Cardiac septum (tissue), 1 donor: ENCODE measurements at regions not wholly inside any gene's neighbourhood (a gene's known extent, or its start where the extent isn't known, plus 50 kb on each side); places are given as distances from the start of the nearest gene placed in this dataset.
"Not testable (repeated sequence)": the region's sequence is repeated elsewhere in the genome, so short reads cannot be mapped to it uniquely, and the experiment has no call there.

Source experiments
- DNase-seq: peaks from one replicate; pipeline ENCODE4 v3.0.0-alpha.2; 2020; ENCODE audit warnings: low spot score
- intact Hi-C: fragments of 100-400 bp; cut with DNase I; formaldehyde crosslinking; loops from one replicate; pipeline ENCODE4 v1.14.0; 2022
- donor health status: DM: no; HTN: no; CAD: no.

GRCh38 chr7:79529881-79530235, 76.4 kb upstream of the MAGI2 start:
- intact Hi-C loops, result no loop called here
- no peak for DNase-seq

- intact Hi-C loops, result no loop called here
Measured at GRCh38 chr7:79529214-79529880, 75.9 kb upstream of the MAGI2 start.

GRCh38 chr7:79528421-79528820, 75.0 kb upstream of the MAGI2 start:
- intact Hi-C loops, result no loop called here
- no peak for DNase-seq

More at GRCh38 chr7:79529214-79529880, 75.9 kb upstream of the MAGI2 start:
- DNase-seq, result no peak

- no peak for DNase-seq
- intact Hi-C loops, result no loop called here
Measured at GRCh38 chr7:79524048-79524447, 70.6 kb upstream of the MAGI2 start.

- DNase-seq, result no peak
- intact Hi-C loops, result no loop called here
Measured at GRCh38 chr7:79523436-79523835, 70.0 kb upstream of the MAGI2 start.

- DNase-seq, result no peak
- intact Hi-C loops, result no loop called here
Measured at GRCh38 chr7:79520543-79520942, 67.1 kb upstream of the MAGI2 start.

GRCh38 chr7:79515358-79515757, 61.9 kb upstream of the MAGI2 start:
- intact Hi-C loops, result no loop called here
- DNase-seq, result no peak

GRCh38 chr7:79513261-79513660, 59.8 kb upstream of the MAGI2 start:
- intact Hi-C loops, result no loop called here

GRCh38 chr7:79512261-79512660, 58.8 kb upstream of the MAGI2 start:
- DNase-seq, result no peak
- intact Hi-C loops, result no loop called here

More at GRCh38 chr7:79513261-79513660, 59.8 kb upstream of the MAGI2 start:
- no peak for DNase-seq

- intact Hi-C loops, DNase-seq: not testable (repeated sequence)
Measured at GRCh38 chr7:79511056-79511455, 57.6 kb upstream of the MAGI2 start.

GRCh38 chr7:79507131-79507530, 53.7 kb upstream of the MAGI2 start:
- intact Hi-C loops, result no loop called here
- no peak for DNase-seq

GRCh38 chr7:79506481-79506880, 53.0 kb upstream of the MAGI2 start:
- DNase-seq, result no peak
- intact Hi-C loops, result no loop called here

GRCh38 chr7:79504607-79505389, 51.3 kb upstream of the MAGI2 start:
- no peak for DNase-seq
- intact Hi-C loops, result no loop called here
